GM12878 (cell line): ENCODE measurements at regions not wholly inside any gene's neighbourhood (a gene's known extent, or its start where the extent isn't known, plus 50 kb on each side); places are given as distances from the start of the nearest gene placed in this dataset.

Experiments used
- ATAC-seq: fragments of 200-7000 bp; cut with Tn5 transposase; 3 replicates; pipeline ENCODE4 v1.9.1; 2020; ENCODE audit warnings: mild to moderate bottlenecking, moderate library complexity
- BruUV-seq: library from RNA; stranded (reverse); fragments of 400-500 nt; replicated peaks from 2 replicates; lab custom pipeline; 2021; lab: Mats Ljungman, UMichigan
- CTCF ChIA-PET: fragments of 300-600 bp; sonication (Branson Sonifier 250); formaldehyde crosslinking; extraction: SDS; loops from one replicate; lab custom pipeline; 2021; ENCODE audit warnings: inconsistent platforms; lab: Yijun Ruan, JAX
- POLR2A ChIA-PET: fragments of 350-600 bp; formaldehyde crosslinking; extraction: SDS; loops from one replicate; lab custom pipeline; 2021; ENCODE audit warnings: inconsistent platforms; lab: Charles Lee
- RAD21 ChIA-PET: fragments of 300-600 bp; sonication (Branson Sonifier 250); formaldehyde crosslinking; loops from one replicate; lab custom pipeline; 2023; ENCODE audit warnings: antibody characterized with exemption; ENCODE audit not compliant: unreplicated experiment; lab: Charles Lee
- SMC1A ChIA-PET: fragments of 300-600 bp; sonication (Branson Sonifier 250); formaldehyde crosslinking; loops from one replicate; lab custom pipeline; 2023; ENCODE audit not compliant: unreplicated experiment, uncharacterized antibody; lab: Charles Lee
- DNase-seq: peaks from one replicate; pipeline ENCODE4 v3.0.0-alpha.2; 2011; ENCODE audit warnings: low read depth, low spot score
- FAIRE-seq: peaks from 3 replicates; lab custom pipeline; 2011; peaks lifted over from hg19 to GRCh38; lab: Jason Lieb, UNC
- H2AFZ ChIP-seq: 2 replicates; pipeline ENCODE4 v1.6.0; 2011; ENCODE audit warnings: low read depth, low read length, control low read depth; ENCODE audit not compliant: control insufficient read depth
- H3K27ac ChIP-seq: 2 replicates; pipeline ENCODE4 v1.5.1; 2011; ENCODE audit warnings: control low read depth; ENCODE audit not compliant: control insufficient read depth, insufficient read depth
- H3K27me3 ChIP-seq, 2 experiments: replicated peaks in 1 of 2; 2 replicates each; pipeline versions ENCODE4 v1.6.0 to v1.6.1; 2011; ENCODE audit warnings: low read length in 1 of 2; ENCODE audit not compliant: control insufficient read depth in 2 of 2, insufficient read depth in 2 of 2
- H3K36me3 ChIP-seq, 2 experiments: 2 replicates each; pipeline ENCODE4 v1.5.1; 2011; ENCODE audit warnings: low read length in 1 of 2; ENCODE audit not compliant: control insufficient read depth in 2 of 2, insufficient read depth in 2 of 2
- H3K4me1 ChIP-seq: 2 replicates; pipeline ENCODE4 v1.6.1; 2011; ENCODE audit warnings: mild to moderate bottlenecking, low read length, moderate library complexity, mixed read lengths; ENCODE audit not compliant: control insufficient read depth, insufficient read depth
- H3K4me2 ChIP-seq: 2 replicates; pipeline ENCODE4 v1.6.0; 2011; ENCODE audit warnings: control low read depth; ENCODE audit not compliant: control insufficient read depth, insufficient read depth
- H3K4me3 ChIP-seq: fragments of 200-600 bp; sonication (generic); 2 replicates; pipeline ENCODE4 v1.5.1; 2016
- H3K79me2 ChIP-seq: 2 replicates; pipeline ENCODE4 v1.6.0; 2011; ENCODE audit warnings: low read length; ENCODE audit not compliant: control insufficient read depth, insufficient read depth
- H3K9ac ChIP-seq: 2 replicates; pipeline ENCODE4 v1.8.0; 2011; ENCODE audit warnings: low read length, control low read depth, mixed read lengths; ENCODE audit not compliant: control insufficient read depth, insufficient read depth
- H3K9me3 ChIP-seq: replicated peaks from 3 replicates; pipeline ENCODE4 v1.5.1; 2011; ENCODE audit warnings: mild to moderate bottlenecking, low read length; ENCODE audit not compliant: control insufficient read depth, insufficient read depth
- H4K20me1 ChIP-seq: 2 replicates; pipeline ENCODE4 v1.6.0; 2011; ENCODE audit not compliant: control insufficient read depth, insufficient read depth
- BMI1 ChIP-seq: fragments of 450-650 bp; IDR thresholded peaks from 2 replicates; pipeline ENCODE4 v1.6.1; 2016; ENCODE audit warnings: mild to moderate bottlenecking, moderate library complexity, borderline replicate concordance
- CEBPB ChIP-seq, 2 experiments: fragments of 150-350 bp in 1 of 2; IDR thresholded peaks; 2 replicates each; pipeline ENCODE4 v1.6.1; 2012 to 2014; ENCODE audit warnings: low read depth in 2 of 2, low read length in 2 of 2, borderline replicate concordance in 1 of 2, inconsistent platforms in 1 of 2
- CEBPZ ChIP-seq: fragments of 150-350 bp; IDR thresholded peaks from 2 replicates; pipeline ENCODE4 v1.6.1; 2016; ENCODE audit warnings: low read depth, low read length
- ETV6 ChIP-seq, 2 experiments: fragments of 450-650 bp in 1 of 2; IDR thresholded peaks in 1 of 2; conservative IDR thresholded peaks in 1 of 2; 2 replicates each; pipeline ENCODE4 v1.6.1; 2014; ENCODE audit warnings: antibody characterized with exemption in 1 of 2, borderline replicate concordance in 1 of 2, low read depth in 1 of 2, mild to moderate bottlenecking in 1 of 2, moderate library complexity in 1 of 2
- IRF5 ChIP-seq: fragments of 450-650 bp; IDR thresholded peaks from 2 replicates; pipeline ENCODE4 v1.6.1; 2017; ENCODE audit warnings: borderline replicate concordance
- JUNB ChIP-seq: IDR thresholded peaks from 2 replicates; pipeline ENCODE4 v1.6.1; 2016; ENCODE audit warnings: antibody characterized with exemption, mild to moderate bottlenecking
- LARP7 ChIP-seq: fragments of 450-650 bp; IDR thresholded peaks from 2 replicates; pipeline ENCODE4 v1.6.1; 2017; ENCODE audit warnings: mild to moderate bottlenecking
- NBN ChIP-seq: fragments of 450-650 bp; IDR thresholded peaks from 2 replicates; pipeline ENCODE4 v1.6.1; 2016
- NFXL1 ChIP-seq: fragments of 450-650 bp; IDR thresholded peaks from 2 replicates; pipeline ENCODE4 v1.6.1; 2017; ENCODE audit warnings: antibody characterized with exemption, mild to moderate bottlenecking, borderline replicate concordance
- POLR2AphosphoS5 ChIP-seq: IDR thresholded peaks from 2 replicates; pipeline ENCODE4 v1.6.1; 2011; ENCODE audit warnings: mild to moderate bottlenecking, low read length, inconsistent platforms
- RELB ChIP-seq: fragments of 450-650 bp; IDR thresholded peaks from 2 replicates; pipeline ENCODE4 v1.6.1; 2017; ENCODE audit warnings: low read depth, mild to moderate bottlenecking, moderate library complexity
- SUZ12 ChIP-seq: fragments of 200-600 bp; sonication (generic); IDR thresholded peaks from one replicate; pipeline ENCODE4 v1.6.1; 2018; ENCODE audit warnings: antibody characterized with exemption, mild to moderate bottlenecking; ENCODE audit not compliant: unreplicated experiment
- YBX1 ChIP-seq: fragments of 450-650 bp; IDR thresholded peaks from 2 replicates; pipeline ENCODE4 v1.6.1; 2016; ENCODE audit warnings: antibody characterized with exemption
- ZNF274 ChIP-seq: IDR thresholded peaks from one replicate; pipeline ENCODE4 v1.8.0; 2011; ENCODE audit not compliant: insufficient read length, insufficient read depth
- WGBS: methylation state at CpG from one replicate; pipeline ENCODE4 v1.1.6; 2016; ENCODE audit warnings: low lambda C conversion rate; ENCODE audit not compliant: insufficient replicate concordance, insufficient coverage; ENCODE audit errors: missing lambda C conversion rate; 5-methylcytosine and 5-hydroxymethylcytosine counted together
- in situ Hi-C: fragments of 300-500 bp; cut with MboI; formaldehyde crosslinking; loops from 9 replicates; pipeline ENCODE4 v1.14.3; 2018; ENCODE audit warnings: mixed read lengths
- intact Hi-C: fragments of 100-400 bp; cut with micrococcal nuclease; formaldehyde crosslinking; loops from one replicate; pipeline ENCODE4 v1.14.2; 2022; ENCODE audit not compliant: unreplicated experiment

- RAD21 ChIA-PET = no interaction called here
- POLR2A ChIA-PET = no interaction called here
Observed at GRCh38 chr2:128988326-128988725, 669.7 kb upstream of the HS6ST1 start.

GRCh38 chr2:128988967-128989366 lies 670.3 kb upstream of the HS6ST1 start:
- H3K9ac ChIP-seq = no peak overlapping the region
- TF ChIP-seq POLR2AphosphoS5 (no peak), IRF5 (no peak), CEBPZ (no peak), LARP7 (no peak), RELB (no peak), NBN (no peak), JUNB (no peak), NFXL1 (no peak), YBX1 (no peak), SUZ12 (no peak), CEBPB (IDR thresholded peaks at IDR 0.05; ENCODE audit: borderline replicate concordance in 1 of 2, low read depth in 2 of 2, low read length in 2 of 2) (no peak)
- TF ChIP-seq, all 136 proteins: peak for 0
- no peaks in the 10 kb centered on the region for H3K9me3 ChIP-seq
- in situ Hi-C loops (no loop called here), intact Hi-C loops (no loop called here)
- BruUV-seq = no TSS peak
- ATAC-seq (no peak), FAIRE-seq (no peak), DNase-seq (no peak)
- H3K4me2 ChIP-seq = no peak overlapping the region
- 38% methylated on average over 6 of the region's 6 CpGs for WGBS
- no peaks in the 10 kb centered on the region; a peak in 1 of 4 replicates for H3K27me3 ChIP-seq
- CTCF ChIA-PET = no interaction called here
- no peaks in the 10 kb centered on the region for H3K79me2 ChIP-seq
- no peak overlapping the region for H3K4me3 ChIP-seq
- POLR2A ChIA-PET = no interaction called here
- no peaks in the 10 kb centered on the region for H3K36me3 ChIP-seq
- SMC1A ChIA-PET = no interaction called here
- no peaks in the 10 kb centered on the region for H4K20me1 ChIP-seq
- no peaks in the 10 kb centered on the region for H3K4me1 ChIP-seq
- no peak overlapping the region for H2AFZ ChIP-seq
- H3K27ac ChIP-seq = no peak overlapping the region
- RAD21 ChIA-PET = no interaction called here

More at GRCh38 chr2:128988326-128988725, 669.7 kb upstream of the HS6ST1 start:
- H3K9ac ChIP-seq = no peak overlapping the region
- no peak overlapping the region for H3K27ac ChIP-seq
- intact Hi-C loops = no loop called here
- CTCF ChIA-PET = no interaction called here
- H3K79me2 ChIP-seq = no peaks in the 10 kb centered on the region
- no peak overlapping the region for H3K4me3 ChIP-seq
- ATAC-seq = no peak
- H3K27me3 ChIP-seq = peaks cover 0 to 2% of the 10 kb centered on the region in 2 experiments; a peak in 1 of 4 replicates
- no peak overlapping the region for H2AFZ ChIP-seq
- no peak for FAIRE-seq
- BruUV-seq = no TSS peak
- TF ChIP-seq BMI1 = no peak
- no peak for TF ChIP-seq ZNF274
- TF ChIP-seq ETV6 (conservative IDR thresholded peaks at IDR 0.05 in 1 of 2, IDR thresholded peaks at IDR 0.05 in 1 of 2; ENCODE audit: borderline replicate concordance in 1 of 2, low read depth in 1 of 2) = no peak
- TF ChIP-seq, all 136 proteins: peak for 0
- H3K9me3 ChIP-seq = no peaks in the 10 kb centered on the region
- no peak overlapping the region for H3K4me2 ChIP-seq
- WGBS = 35% methylated on average over 3 of the region's 3 CpGs
- no peaks in the 10 kb centered on the region for H4K20me1 ChIP-seq
- SMC1A ChIA-PET = no interaction called here
- in situ Hi-C loops = no loop called here
- no peaks in the 10 kb centered on the region for H3K36me3 ChIP-seq
- DNase-seq = no peak
- no peaks in the 10 kb centered on the region for H3K4me1 ChIP-seq
